MM.1S (cell line): ENCODE measurements at regions not wholly inside any gene's neighbourhood (a gene's known extent, or its start where the extent isn't known, plus 50 kb on each side); places are given as distances from the start of the nearest gene placed in this dataset.

ENCODE experiments used
- EZH2 ChIP-seq: fragments of 300-600 bp; sonication (generic); optimal IDR thresholded peaks from 2 replicates; pipeline ENCODE3; 2017; ENCODE audit warnings: low read depth, mild to moderate bottlenecking, antibody characterized with exemption, low read length, mixed read lengths
- TF ChIP-seq, protein P1 (sequence below): fragments of 300-600 bp; sonication (generic); IDR thresholded peaks from 2 replicates; pipeline ENCODE4 v1.5.1; 2016; ENCODE audit warnings: antibody characterized with exemption, low read length, mixed read lengths

GRCh38 chr19:28636706-28637105 lies 576.2 kb downstream of the UQCRFS1 start:
- TF ChIP-seq, protein P1, sequence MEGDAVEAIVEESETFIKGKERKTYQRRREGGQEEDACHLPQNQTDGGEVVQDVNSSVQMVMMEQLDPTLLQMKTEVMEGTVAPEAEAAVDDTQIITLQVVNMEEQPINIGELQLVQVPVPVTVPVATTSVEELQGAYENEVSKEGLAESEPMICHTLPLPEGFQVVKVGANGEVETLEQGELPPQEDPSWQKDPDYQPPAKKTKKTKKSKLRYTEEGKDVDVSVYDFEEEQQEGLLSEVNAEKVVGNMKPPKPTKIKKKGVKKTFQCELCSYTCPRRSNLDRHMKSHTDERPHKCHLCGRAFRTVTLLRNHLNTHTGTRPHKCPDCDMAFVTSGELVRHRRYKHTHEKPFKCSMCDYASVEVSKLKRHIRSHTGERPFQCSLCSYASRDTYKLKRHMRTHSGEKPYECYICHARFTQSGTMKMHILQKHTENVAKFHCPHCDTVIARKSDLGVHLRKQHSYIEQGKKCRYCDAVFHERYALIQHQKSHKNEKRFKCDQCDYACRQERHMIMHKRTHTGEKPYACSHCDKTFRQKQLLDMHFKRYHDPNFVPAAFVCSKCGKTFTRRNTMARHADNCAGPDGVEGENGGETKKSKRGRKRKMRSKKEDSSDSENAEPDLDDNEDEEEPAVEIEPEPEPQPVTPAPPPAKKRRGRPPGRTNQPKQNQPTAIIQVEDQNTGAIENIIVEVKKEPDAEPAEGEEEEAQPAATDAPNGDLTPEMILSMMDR, result no peak
- TF ChIP-seq EZH2, result no peak
